ENCODE measurements at regions not wholly inside any gene's neighbourhood (a gene's known extent, or its start where the extent isn't known, plus 50 kb on each side); places are given as distances from the start of the nearest gene placed in this dataset.
"Not testable (repeated sequence)": the region's sequence is repeated elsewhere in the genome, so short reads cannot be mapped to it uniquely, and the experiment has no call there.

GRCh38 chr2:234794866-234795265, 157.0 kb upstream of the SH3BP4 start:
- Mint-ChIP-seq H3K36me3 (ENCODE audit: insufficient read depth) (no peaks in the 10 kb centered on the region), H3K27ac (no peak overlapping the region), H3K27me3 (peaks cover 11% of the 10 kb centered on the region), H3K9me3 (ENCODE audit: low read depth) (no peaks in the 10 kb centered on the region), H3K4me3 (ENCODE audit: low read depth) (no peak overlapping the region), H3K4me1 (ENCODE audit: low read depth) (peaks cover 15% of the 10 kb centered on the region)
- TF ChIP-seq CTCF (IDR thresholded peaks at IDR 0.05; ENCODE audit: unreplicated experiment), result no peak
- no peak for DNase-seq (ENCODE audit: low spot score, unreplicated experiment)

- no peak for TF ChIP-seq CTCF (IDR thresholded peaks at IDR 0.05; ENCODE audit: unreplicated experiment)
Observed at GRCh38 chr2:234793212-234793785, 158.5 kb upstream of the SH3BP4 start.

DNA sequence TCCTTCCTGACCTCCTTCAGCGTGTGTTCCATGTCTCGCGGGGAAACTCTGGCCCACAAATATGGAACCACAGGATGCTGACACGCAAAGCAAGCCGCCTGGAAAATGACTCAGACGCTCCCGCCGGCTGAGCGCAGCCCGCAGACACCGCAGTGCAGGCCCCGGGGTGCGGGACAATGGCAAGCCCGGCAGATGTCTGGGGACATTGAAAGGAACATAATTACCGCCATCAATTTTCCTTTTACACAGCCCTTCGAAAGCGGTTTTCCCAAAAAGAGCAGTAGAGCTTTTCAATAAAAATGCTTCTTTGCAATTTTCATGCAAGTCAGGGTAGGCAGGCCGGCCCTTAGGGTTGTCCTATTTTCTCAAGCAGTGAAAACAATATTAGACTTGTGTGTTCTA, 159.2 kb upstream of the SH3BP4 start:
- H3K27me3 Mint-ChIP-seq, result peaks cover 23% of the 10 kb centered on the region
- H3K27ac Mint-ChIP-seq, result no peak overlapping the region
- no peak for TF ChIP-seq CTCF (IDR thresholded peaks at IDR 0.05; ENCODE audit: unreplicated experiment)
- H3K4me1 Mint-ChIP-seq (ENCODE audit: low read depth), result peaks cover 17% of the 10 kb centered on the region
- no peaks in the 10 kb centered on the region for H3K36me3 Mint-ChIP-seq (ENCODE audit: insufficient read depth)
- H3K4me3 Mint-ChIP-seq (ENCODE audit: low read depth), result no peak overlapping the region
- DNase-seq (ENCODE audit: low spot score, unreplicated experiment), result no peak
- H3K9me3 Mint-ChIP-seq (ENCODE audit: low read depth), result no peaks in the 10 kb centered on the region

More at GRCh38 chr2:234793212-234793785, 158.5 kb upstream of the SH3BP4 start:
- Mint-ChIP-seq H3K4me3 (ENCODE audit: low read depth) (no peak overlapping the region), H3K4me1 (ENCODE audit: low read depth) (peaks cover 17% of the 10 kb centered on the region), H3K36me3 (ENCODE audit: insufficient read depth) (no peaks in the 10 kb centered on the region), H3K27ac (no peak overlapping the region), H3K27me3 (peaks cover 21% of the 10 kb centered on the region), H3K9me3 (ENCODE audit: low read depth) (no peaks in the 10 kb centered on the region)
- no peak for DNase-seq (ENCODE audit: low spot score, unreplicated experiment)

DNA sequence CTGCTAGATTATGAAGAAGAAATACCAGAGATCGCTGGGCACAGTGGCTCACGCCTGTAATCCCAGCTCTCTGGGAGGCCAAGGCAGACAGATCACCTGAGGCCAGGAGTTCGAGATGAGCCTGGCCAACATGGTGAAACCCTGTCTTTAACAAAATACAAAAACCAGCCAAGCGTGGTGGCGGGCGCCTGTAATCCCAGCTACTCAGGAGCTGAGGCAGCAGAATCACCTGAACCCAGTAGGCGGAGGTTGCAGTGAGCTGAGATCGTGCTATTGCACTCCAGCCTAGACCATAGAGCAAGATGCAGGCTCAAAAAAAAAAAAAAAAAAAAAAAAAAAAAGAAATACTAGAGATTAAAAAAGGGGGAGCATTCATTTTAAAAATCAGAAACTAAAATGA, 159.7 kb upstream of the SH3BP4 start:
- H3K27ac Mint-ChIP-seq; H3K9me3 Mint-ChIP-seq (ENCODE audit: low read depth); DNase-seq (ENCODE audit: low spot score, unreplicated experiment); H3K4me3 Mint-ChIP-seq (ENCODE audit: low read depth); H3K36me3 Mint-ChIP-seq (ENCODE audit: insufficient read depth): not testable (repeated sequence)
- H3K27me3 Mint-ChIP-seq, result peaks cover 23% of the 10 kb centered on the region
- peaks cover 15% of the 10 kb centered on the region for H3K4me1 Mint-ChIP-seq (ENCODE audit: low read depth)

DNA sequence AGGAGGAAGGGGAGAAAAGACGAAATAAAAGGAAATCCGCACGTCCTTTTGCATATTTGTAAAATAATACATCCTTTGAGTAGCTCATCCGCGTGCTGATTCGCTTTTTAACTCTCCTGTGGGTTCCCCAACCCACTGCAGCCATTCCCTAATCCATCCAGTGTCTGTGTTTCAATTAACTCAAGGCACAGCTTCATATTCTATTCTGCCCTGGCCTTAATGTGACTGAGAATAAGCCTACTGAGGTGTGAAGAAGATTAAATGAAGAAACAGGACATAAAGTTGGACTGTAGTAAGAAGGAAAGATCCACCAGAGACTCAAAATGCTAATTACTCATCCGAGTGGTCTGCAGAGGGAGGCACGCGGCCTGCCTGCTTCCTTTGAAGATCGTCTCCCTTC, 161.4 kb upstream of the SH3BP4 start:
- TF ChIP-seq CTCF (IDR thresholded peaks at IDR 0.05; ENCODE audit: unreplicated experiment), result no peak
- Mint-ChIP-seq H3K27me3 (peaks cover 27% of the 10 kb centered on the region), H3K9me3 (ENCODE audit: low read depth) (no peaks in the 10 kb centered on the region), H3K4me3 (ENCODE audit: low read depth) (no peak overlapping the region), H3K4me1 (ENCODE audit: low read depth) (peaks cover 7% of the 10 kb centered on the region), H3K36me3 (ENCODE audit: insufficient read depth) (no peaks in the 10 kb centered on the region), H3K27ac (no peak overlapping the region)
- no peak for DNase-seq (ENCODE audit: low spot score, unreplicated experiment)

- H3K9me3 Mint-ChIP-seq (ENCODE audit: low read depth), result no peaks in the 10 kb centered on the region
- no peak overlapping the region for H3K4me3 Mint-ChIP-seq (ENCODE audit: low read depth)
- H3K36me3 Mint-ChIP-seq (ENCODE audit: insufficient read depth), result no peaks in the 10 kb centered on the region
- DNase-seq (ENCODE audit: low spot score, unreplicated experiment), result no peak
- TF ChIP-seq CTCF (IDR thresholded peaks at IDR 0.05; ENCODE audit: unreplicated experiment), result no peak
- H3K27ac Mint-ChIP-seq, result peak overlapping the region; percentile 65
- peaks cover 3% of the 10 kb centered on the region for H3K4me1 Mint-ChIP-seq (ENCODE audit: low read depth)
- peaks cover 27% of the 10 kb centered on the region for H3K27me3 Mint-ChIP-seq
Observed at GRCh38 chr2:234789556-234790325, 162.1 kb upstream of the SH3BP4 start.

Measured in progenitor cell of endocrine pancreas (in vitro differentiated cells).